ENCODE measurements at regions not wholly inside any gene's neighbourhood (a gene's known extent, or its start where the extent isn't known, plus 50 kb on each side); places are given as distances from the start of the nearest gene placed in this dataset.

GRCh38 chr5:51002368-51002767 lies 335.9 kb downstream of the PARP8 start:
- Histone ChIP-seq H3K27ac (no peak overlapping the region), H3K36me3 (no peaks in the 10 kb centered on the region), H3K4me3 (no peak overlapping the region), H3K9me3 (no peaks in the 10 kb centered on the region), H3K27me3 (ENCODE audit: low read depth) (no peaks in the 10 kb centered on the region), H3K4me1 (no peaks in the 10 kb centered on the region)
- intact Hi-C loops (cut with DNase I) = no loop called here
- DNase-seq (no peak), ATAC-seq (no peak)
- no peak for TF ChIP-seq CTCF (IDR thresholded peaks at IDR 0.05)

- no peak for TF ChIP-seq CTCF (IDR thresholded peaks at IDR 0.05)
- H3K4me1 ChIP-seq = no peaks in the 10 kb centered on the region
- H3K4me3 ChIP-seq = no peak overlapping the region
- no peaks in the 10 kb centered on the region for H3K9me3 ChIP-seq
- DNase-seq = no peak
- no peak overlapping the region for H3K27ac ChIP-seq
- intact Hi-C loops (cut with DNase I) = no loop called here
- no peak for ATAC-seq
- no peaks in the 10 kb centered on the region for H3K27me3 ChIP-seq (ENCODE audit: low read depth)
- no peaks in the 10 kb centered on the region for H3K36me3 ChIP-seq
Measured at GRCh38 chr5:51013036-51013435, 346.6 kb downstream of the PARP8 start.

GRCh38 chr5:51018423-51018822 lies 352.0 kb downstream of the PARP8 start:
- H3K27me3 ChIP-seq (ENCODE audit: low read depth) = no peaks in the 10 kb centered on the region
- no peaks in the 10 kb centered on the region for H3K4me1 ChIP-seq
- intact Hi-C loops (cut with DNase I) = no loop called here
- H3K4me3 ChIP-seq = no peak overlapping the region
- DNase-seq = no peak
- no peak for ATAC-seq
- no peak overlapping the region for H3K27ac ChIP-seq
- no peaks in the 10 kb centered on the region for H3K36me3 ChIP-seq
- no peaks in the 10 kb centered on the region for H3K9me3 ChIP-seq
- no peak for TF ChIP-seq CTCF (IDR thresholded peaks at IDR 0.05)

- H3K4me3 ChIP-seq = no peak overlapping the region
- no peaks in the 10 kb centered on the region for H3K36me3 ChIP-seq
- intact Hi-C loops (cut with DNase I) = no loop called here
- no peak for ATAC-seq
- H3K27ac ChIP-seq = no peak overlapping the region
- TF ChIP-seq CTCF (IDR thresholded peaks at IDR 0.05) = no peak
- no peaks in the 10 kb centered on the region for H3K9me3 ChIP-seq
- no peak for DNase-seq
- H3K4me1 ChIP-seq = no peaks in the 10 kb centered on the region
- no peaks in the 10 kb centered on the region for H3K27me3 ChIP-seq (ENCODE audit: low read depth)
Measured at GRCh38 chr5:51024263-51024662, 357.8 kb downstream of the PARP8 start.

- Histone ChIP-seq H3K4me1 (no peaks in the 10 kb centered on the region), H3K36me3 (no peaks in the 10 kb centered on the region), H3K27me3 (ENCODE audit: low read depth) (no peaks in the 10 kb centered on the region), H3K27ac (no peak overlapping the region), H3K9me3 (no peaks in the 10 kb centered on the region), H3K4me3 (no peak overlapping the region)
- intact Hi-C loops (cut with DNase I) = no loop called here
- ATAC-seq = no peak
- DNase-seq = no peak
- TF ChIP-seq CTCF (IDR thresholded peaks at IDR 0.05) = no peak
Measured at GRCh38 chr5:51027271-51027670, 356.0 kb upstream of the ISL1 start.

GRCh38 chr5:51028394-51028793 lies 354.9 kb upstream of the ISL1 start:
- H3K27me3 ChIP-seq (ENCODE audit: low read depth) = no peaks in the 10 kb centered on the region
- no peaks in the 10 kb centered on the region for H3K9me3 ChIP-seq
- DNase-seq = no peak
- ATAC-seq = no peak
- no peak for TF ChIP-seq CTCF (IDR thresholded peaks at IDR 0.05)
- no peaks in the 10 kb centered on the region for H3K4me1 ChIP-seq
- no peak overlapping the region for H3K27ac ChIP-seq
- H3K36me3 ChIP-seq = no peaks in the 10 kb centered on the region
- no peak overlapping the region for H3K4me3 ChIP-seq
- intact Hi-C loops (cut with DNase I) = no loop called here
